NT2/D1 (cell line): ENCODE measurements at regions not wholly inside any gene's neighbourhood (a gene's known extent, or its start where the extent isn't known, plus 50 kb on each side); places are given as distances from the start of the nearest gene placed in this dataset.

ENCODE experiments used
- DNase-seq: peaks from one replicate; pipeline ENCODE4 v3.0.0-alpha.2; 2011; ENCODE audit warnings: low read depth, low spot score
- H3K27me3 ChIP-seq: 2 replicates; pipeline ENCODE4 v1.6.0; 2011; ENCODE audit warnings: mild to moderate bottlenecking; ENCODE audit not compliant: insufficient read length, insufficient read depth
- H3K36me3 ChIP-seq: 2 replicates; pipeline ENCODE4 v1.6.1; 2011; ENCODE audit warnings: mild to moderate bottlenecking, low read length, mixed read lengths; ENCODE audit not compliant: insufficient read depth, insufficient read length
- H3K4me1 ChIP-seq: 2 replicates; pipeline ENCODE4 v1.5.1; 2011; ENCODE audit not compliant: insufficient read depth, insufficient read length
- H3K4me3 ChIP-seq: 2 replicates; pipeline ENCODE4 v1.5.1; 2011; ENCODE audit warnings: low read depth; ENCODE audit not compliant: insufficient read length
- H3K9ac ChIP-seq: 2 replicates; pipeline ENCODE4 v1.6.0; 2011; ENCODE audit warnings: low read depth; ENCODE audit not compliant: insufficient read length
- H3K9me3 ChIP-seq: 2 replicates; pipeline ENCODE4 v1.5.1; 2011; ENCODE audit warnings: mild to moderate bottlenecking, low read length; ENCODE audit not compliant: insufficient read depth
- SUZ12 ChIP-seq: IDR thresholded peaks from 2 replicates; pipeline ENCODE4 v1.6.1; 2011; ENCODE audit not compliant: insufficient read length, insufficient read depth; ENCODE audit errors: extremely low read depth
- YY1 ChIP-seq: IDR thresholded peaks from 2 replicates; pipeline ENCODE4 v1.6.1; 2011; ENCODE audit not compliant: insufficient read length, insufficient read depth
- ZNF274 ChIP-seq: IDR thresholded peaks from 2 replicates; pipeline ENCODE4 v1.6.1; 2011; ENCODE audit warnings: mild to moderate bottlenecking, low read depth, low read length

DNA sequence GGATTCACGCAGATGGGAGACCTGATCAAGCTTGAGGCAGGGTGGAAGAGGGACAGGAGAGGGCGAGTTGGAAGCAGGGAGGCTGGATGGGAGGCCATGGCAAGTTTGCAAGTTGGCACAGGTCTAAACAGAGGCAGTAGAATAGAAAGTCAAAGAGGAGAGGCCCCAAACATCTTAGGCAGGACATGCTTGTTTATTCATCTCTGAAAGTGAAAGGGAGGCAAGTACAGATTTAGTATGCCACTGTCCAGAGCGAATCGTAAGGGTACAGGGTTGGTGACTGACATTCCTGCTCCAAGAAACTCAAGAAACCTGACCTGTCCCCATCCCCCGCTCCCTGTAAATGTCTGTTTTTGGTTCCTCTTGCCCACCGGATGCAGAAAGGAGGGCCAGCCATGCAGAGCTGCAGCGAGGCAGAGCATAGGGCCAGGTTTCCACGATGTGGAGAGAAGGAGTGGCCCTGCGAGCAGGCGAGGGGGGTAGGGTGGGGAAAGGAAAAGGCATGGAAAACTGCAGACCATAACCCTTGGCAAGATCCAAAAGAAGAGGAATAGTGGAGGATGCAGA is 96.2 kb upstream of the BOD1 start:
- no peaks in the 10 kb centered on the region for H3K36me3 ChIP-seq
- H3K27me3 ChIP-seq, result no peaks in the 10 kb centered on the region
- TF ChIP-seq ZNF274, result no peak
- TF ChIP-seq SUZ12, result no peak
- no peak for TF ChIP-seq YY1
- no peaks in the 10 kb centered on the region for H3K9me3 ChIP-seq
- H3K4me1 ChIP-seq, result peaks cover 8% of the 10 kb centered on the region
- H3K4me3 ChIP-seq, result no peak overlapping the region
- no peak overlapping the region for H3K9ac ChIP-seq
- no peak for DNase-seq

DNA sequence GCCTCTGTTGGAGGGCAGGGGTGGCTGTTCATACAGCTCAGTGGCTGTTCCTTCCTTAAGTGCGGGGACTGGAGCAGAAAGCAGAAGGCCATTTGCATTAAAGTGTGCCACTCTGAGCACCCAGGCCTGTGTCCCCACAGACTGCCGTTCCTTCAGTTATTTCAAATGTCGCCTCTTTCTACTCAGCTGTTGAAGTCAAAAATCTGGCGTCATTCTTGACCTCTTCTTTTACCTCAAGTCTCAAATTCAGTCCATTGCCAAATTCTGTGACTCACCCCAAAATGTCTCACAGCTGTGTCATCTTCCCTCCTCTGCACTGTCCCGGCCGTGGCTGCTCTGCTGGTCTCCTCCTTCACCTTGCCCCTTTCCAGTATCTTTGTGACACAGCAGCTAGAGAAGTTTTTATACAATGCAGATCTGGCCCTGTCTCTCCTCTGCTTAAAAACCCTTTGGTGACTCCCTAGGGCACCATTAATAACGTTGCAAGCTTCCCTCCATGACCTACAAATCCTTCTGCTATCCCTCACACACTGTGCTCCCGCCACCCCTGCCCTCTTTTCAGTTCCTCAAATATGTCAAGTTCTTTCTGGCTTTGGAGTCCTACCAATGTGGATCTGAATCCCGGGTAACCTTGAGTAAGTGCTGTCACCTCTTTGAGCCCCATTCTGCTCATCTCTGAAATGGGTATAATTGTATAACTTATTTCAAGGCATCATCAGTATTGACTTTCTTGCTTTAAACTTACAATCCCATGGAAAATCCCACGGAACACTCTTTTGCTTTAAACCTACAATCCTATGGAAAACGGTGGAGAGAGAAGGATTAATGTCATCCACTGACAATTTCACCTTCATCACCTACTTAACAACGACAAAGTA is 98.3 kb upstream of the BOD1 start:
- TF ChIP-seq YY1, result no peak
- no peak for TF ChIP-seq SUZ12
- TF ChIP-seq ZNF274, result no peak
- Histone ChIP-seq H3K36me3 (no peaks in the 10 kb centered on the region), H3K4me3 (no peak overlapping the region), H3K9me3 (no peaks in the 10 kb centered on the region), H3K27me3 (no peaks in the 10 kb centered on the region), H3K4me1 (peaks cover 8% of the 10 kb centered on the region), H3K9ac (no peak overlapping the region)
- no peak for DNase-seq

DNA sequence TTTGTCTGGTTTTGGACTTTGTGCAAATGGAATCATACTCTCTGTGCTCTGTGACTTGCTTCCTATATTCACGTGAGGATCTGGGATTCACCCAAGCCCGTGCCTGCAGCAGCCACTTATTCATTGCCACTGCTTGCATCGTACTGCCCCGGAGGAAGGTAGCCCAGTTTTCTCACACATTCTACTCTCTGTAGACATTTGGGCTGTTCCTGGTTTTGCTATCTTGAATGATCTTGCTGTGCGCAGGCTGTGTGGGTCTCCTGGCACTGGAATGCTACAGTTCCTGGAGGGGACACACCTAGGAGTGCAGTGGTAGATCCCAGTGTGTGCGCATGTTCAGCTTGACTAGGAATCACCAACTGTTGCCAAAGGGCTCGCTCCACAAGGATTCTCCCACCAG is 99.2 kb upstream of the BOD1 start:
- no peak overlapping the region for H3K9ac ChIP-seq
- TF ChIP-seq SUZ12, result no peak
- TF ChIP-seq YY1, result no peak
- no peak for TF ChIP-seq ZNF274

DNA sequence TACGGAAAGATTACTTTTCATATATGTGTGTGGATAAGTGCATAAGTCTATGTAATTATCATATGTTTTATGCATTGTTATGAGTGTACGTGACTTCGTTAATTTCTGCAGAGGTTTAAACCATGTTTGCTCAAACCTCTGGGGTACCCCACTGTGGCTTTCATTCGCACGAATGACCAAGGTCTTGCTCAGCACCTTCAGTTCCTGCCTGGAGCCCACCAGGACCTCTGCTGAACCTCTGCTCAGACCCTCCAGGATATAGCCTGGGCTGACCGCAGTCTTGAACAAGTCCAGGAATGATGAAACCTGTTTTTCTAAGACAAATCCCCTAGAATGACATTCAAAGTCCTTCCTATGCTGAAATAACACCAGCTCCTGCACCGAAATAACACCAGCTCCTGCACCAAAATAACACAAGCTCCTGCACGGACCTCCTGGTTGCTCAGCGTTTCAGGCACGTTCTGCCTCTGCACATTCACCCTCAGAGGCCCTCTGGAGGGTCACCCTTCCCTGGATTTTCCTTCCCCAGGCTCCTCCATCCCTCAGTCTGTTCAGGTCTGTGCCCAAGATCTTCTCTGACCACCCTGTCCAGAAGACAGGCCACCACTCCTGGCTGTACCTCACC is 99.7 kb upstream of the BOD1 start:
- H3K4me1 ChIP-seq, result peaks cover 9% of the 10 kb centered on the region

More for the DNA sequence above, 99.2 kb upstream of the BOD1 start:
- Histone ChIP-seq H3K27me3 (no peaks in the 10 kb centered on the region), H3K4me1 (peaks cover 6% of the 10 kb centered on the region), H3K36me3 (no peaks in the 10 kb centered on the region), H3K9me3 (no peaks in the 10 kb centered on the region), H3K4me3 (no peak overlapping the region)
- DNase-seq, result no peak

DNA sequence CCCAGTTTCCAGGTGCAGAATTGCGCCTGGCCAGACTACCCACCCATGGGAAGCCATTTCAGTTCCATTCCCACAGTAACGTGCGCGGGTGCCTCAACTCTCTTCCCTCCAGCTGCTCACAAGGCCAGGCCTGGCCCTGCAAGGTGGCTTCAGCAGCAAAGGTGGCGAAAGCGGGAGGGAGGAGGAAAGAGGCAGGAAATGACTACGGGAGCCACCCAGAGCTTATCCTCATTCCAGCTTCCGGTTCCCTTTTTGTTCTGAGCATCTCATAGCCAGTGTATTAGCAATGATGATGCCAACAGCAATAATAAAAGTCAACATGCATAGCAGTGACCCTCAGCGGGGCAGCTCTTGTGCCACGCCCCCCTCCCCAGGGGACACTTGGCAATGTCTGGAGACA is 101.5 kb upstream of the BOD1 start:
- no peak overlapping the region for H3K9ac ChIP-seq

More for the DNA sequence above, 99.7 kb upstream of the BOD1 start:
- H3K9me3 ChIP-seq, result no peaks in the 10 kb centered on the region
- TF ChIP-seq YY1 (no peak), SUZ12 (no peak)
- no peak for DNase-seq
- no peak overlapping the region for H3K4me3 ChIP-seq
- H3K36me3 ChIP-seq, result no peaks in the 10 kb centered on the region
- H3K9ac ChIP-seq, result no peak overlapping the region
- no peaks in the 10 kb centered on the region for H3K27me3 ChIP-seq

DNA sequence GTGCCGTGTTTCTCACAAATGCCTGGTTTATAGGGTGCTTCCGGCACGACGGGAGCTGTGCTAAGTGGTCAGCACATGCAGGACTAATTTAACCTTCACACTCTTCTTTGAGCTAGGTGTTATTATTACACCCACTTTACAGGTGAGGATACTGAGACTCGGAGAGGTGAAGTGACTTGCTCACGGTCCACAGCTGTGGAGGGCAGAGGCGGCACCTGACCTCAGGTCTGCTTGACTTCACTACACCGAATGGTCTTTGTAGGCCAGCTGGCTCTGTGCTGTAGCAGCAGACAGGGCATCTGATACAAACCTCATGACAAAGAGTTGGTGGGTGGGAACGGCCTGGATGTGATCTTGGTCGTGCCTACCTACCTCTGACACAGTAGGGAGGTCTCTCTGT is 102.0 kb upstream of the BOD1 start:
- Histone ChIP-seq H3K9ac (no peak overlapping the region), H3K27me3 (no peaks in the 10 kb centered on the region)
- no peak for TF ChIP-seq YY1
- no peak for TF ChIP-seq SUZ12
- no peak for TF ChIP-seq ZNF274

More for the DNA sequence above, 101.5 kb upstream of the BOD1 start:
- no peak for DNase-seq
- TF ChIP-seq SUZ12, result no peak
- no peak for TF ChIP-seq YY1
- TF ChIP-seq ZNF274, result no peak
- Histone ChIP-seq H3K4me1 (peaks cover 5% of the 10 kb centered on the region), H3K27me3 (no peaks in the 10 kb centered on the region), H3K9me3 (no peaks in the 10 kb centered on the region), H3K4me3 (no peak overlapping the region), H3K36me3 (no peaks in the 10 kb centered on the region)

DNA sequence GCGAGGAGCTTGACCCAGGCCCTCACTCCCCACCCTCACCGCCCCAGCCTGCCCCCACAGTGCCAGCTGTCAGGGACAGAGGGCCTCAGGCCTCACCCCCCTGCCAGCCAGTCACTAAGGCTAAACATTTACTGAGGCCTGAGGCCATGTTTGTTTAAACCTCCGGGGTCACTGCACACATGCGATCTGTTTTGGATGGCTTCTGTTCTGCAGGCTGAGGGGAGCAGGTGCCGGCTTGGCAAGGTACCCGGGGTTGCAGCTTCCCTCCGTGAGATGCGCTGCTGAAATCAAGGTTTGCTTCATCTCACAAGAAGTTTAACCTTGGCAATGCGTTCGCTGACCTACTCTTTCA is 103.3 kb upstream of the BOD1 start:
- Histone ChIP-seq H3K36me3 (no peaks in the 10 kb centered on the region), H3K4me3 (no peak overlapping the region), H3K9me3 (no peaks in the 10 kb centered on the region), H3K27me3 (no peaks in the 10 kb centered on the region), H3K4me1 (peaks cover 6% of the 10 kb centered on the region), H3K9ac (no peak overlapping the region)
- no peak for DNase-seq
- TF ChIP-seq SUZ12 (no peak), ZNF274 (no peak), YY1 (no peak)

More for the DNA sequence above, 102.0 kb upstream of the BOD1 start:
- H3K9me3 ChIP-seq, result no peaks in the 10 kb centered on the region
- peaks cover 4% of the 10 kb centered on the region for H3K4me1 ChIP-seq
- H3K36me3 ChIP-seq, result no peaks in the 10 kb centered on the region
- no peak for DNase-seq
- no peak overlapping the region for H3K4me3 ChIP-seq
